ENCODE measurements at regions not wholly inside any gene's neighbourhood (a gene's known extent, or its start where the extent isn't known, plus 50 kb on each side); places are given as distances from the start of the nearest gene placed in this dataset.

- H2BK20ac ChIP-seq (ENCODE audit: low read depth, low read length, poor library complexity, severe bottlenecking), result no peak overlapping the region
- H3K4ac ChIP-seq (ENCODE audit: low read depth, low read length), result no peak overlapping the region
- no peaks in the 10 kb centered on the region for H3K79me1 ChIP-seq (ENCODE audit: insufficient read depth, low read depth, low read length, poor library complexity, severe bottlenecking)
- H2BK5ac ChIP-seq (ENCODE audit: insufficient read length, low read length), result no peak overlapping the region
- DNase-seq, result peak; percentile 38
- no peaks in the 10 kb centered on the region for H3K4me1 ChIP-seq (ENCODE audit: insufficient read depth, low read length)
- no peaks in the 10 kb centered on the region for H3K23me2 ChIP-seq (ENCODE audit: insufficient read length, low read depth, low read length, poor library complexity, severe bottlenecking)
- no peaks in the 10 kb centered on the region for H3K9me3 ChIP-seq (ENCODE audit: control insufficient read depth, low read depth, low read length)
- WGBS (ENCODE audit: extremely low coverage, insufficient read length, low lambda C conversion rate), result no CpG with 5 or more reads among the region's 7 CpGs
- H3T11ph ChIP-seq (ENCODE audit: low read length), result no peak overlapping the region
- H3K79me2 ChIP-seq (ENCODE audit: insufficient read depth, low read length), result no peaks in the 10 kb centered on the region
- no peak overlapping the region for H2BK12ac ChIP-seq (ENCODE audit: insufficient read length, low read depth, low read length)
- no peak overlapping the region for H2BK15ac ChIP-seq (ENCODE audit: low read depth, low read length)
- no peak overlapping the region for H3K9ac ChIP-seq (ENCODE audit: extremely low read depth, insufficient read length, low read length)
- Mint-ChIP-seq H3K4me1 (peaks cover 13 to 21% of the 10 kb centered on the region in 2 experiments), H3K9me3 (no peaks in the 10 kb centered on the region), H3K4me3 (no peak overlapping the region), H3K36me3 (ENCODE audit: insufficient read depth in 1 of 3, low read depth in 3 of 3) (no peaks in the 10 kb centered on the region), H3K27ac (no peak overlapping the region), H3K27me3 (ENCODE audit: low read depth) (no peaks in the 10 kb centered on the region)
- H4K91ac ChIP-seq (ENCODE audit: insufficient read length, low read depth, low read length), result no peak overlapping the region
- no peak overlapping the region for H4K8ac ChIP-seq (replicated peaks; ENCODE audit: insufficient read length, low read depth, low read length)
- H3K4me2 ChIP-seq (ENCODE audit: insufficient read depth, insufficient read length, low read length), result no peak overlapping the region
- no peak overlapping the region for H3K14ac ChIP-seq (ENCODE audit: insufficient read depth, low read length)
- H2AFZ ChIP-seq (ENCODE audit: low read length), result no peak overlapping the region
- TF ChIP-seq CTCF (conservative IDR thresholded peaks at IDR 0.05), result peak; percentile 40; the same call in 2 of the 3 replicates
- H2AK5ac ChIP-seq (ENCODE audit: insufficient read length, low read length), result no peak overlapping the region
- no peak overlapping the region for H3K56ac ChIP-seq (ENCODE audit: insufficient read length, low read depth, low read length)
- no peak overlapping the region for H2BK120ac ChIP-seq (ENCODE audit: low read depth, low read length, poor library complexity, severe bottlenecking)
- H3K23ac ChIP-seq (ENCODE audit: insufficient read length, low read depth, low read length), result no peak overlapping the region
- no peak overlapping the region for H3K18ac ChIP-seq (ENCODE audit: insufficient read length, low read depth, low read length)
- H3K27me3 ChIP-seq (ENCODE audit: insufficient read depth, low read length), result no peaks in the 10 kb centered on the region
- H3K27ac ChIP-seq (ENCODE audit: insufficient read length, low read depth, low read length), result no peak overlapping the region
- H4K5ac ChIP-seq (ENCODE audit: insufficient read length, low read depth, low read length), result no peak overlapping the region
- H4K20me1 ChIP-seq (ENCODE audit: control insufficient read depth, insufficient read depth, insufficient read length), result no peaks in the 10 kb centered on the region
Measured at GRCh38 chr13:59364641-59365085, 799.1 kb downstream of the DIAPH3 start.
